NCI-H2171 (cell line): ENCODE measurements at regions not wholly inside any gene's neighbourhood (a gene's known extent, or its start where the extent isn't known, plus 50 kb on each side); places are given as distances from the start of the nearest gene placed in this dataset.

Source experiments
- DNase-seq: peaks from one replicate; lab custom pipeline; 2025; lab: John Stamatoyannopoulos, UW

GRCh38 chr5:61687371-61687770 is 355.3 kb downstream of the ZSWIM6 start:
- no peak for DNase-seq

- DNase-seq, result no peak
Observed at GRCh38 chr5:61689153-61689846, 357.2 kb downstream of the ZSWIM6 start.

GRCh38 chr5:61697809-61698558 is 365.9 kb downstream of the ZSWIM6 start:
- no peak for DNase-seq

GRCh38 chr5:61701877-61702602 is 370.0 kb downstream of the ZSWIM6 start:
- no peak for DNase-seq

- no peak for DNase-seq
Observed at GRCh38 chr5:61702784-61703183, 370.7 kb downstream of the ZSWIM6 start.

GRCh38 chr5:61704289-61704688 is 372.2 kb downstream of the ZSWIM6 start:
- DNase-seq, result no peak

- no peak for DNase-seq
Observed at GRCh38 chr5:61706751-61707150, 374.7 kb downstream of the ZSWIM6 start.

- no peak for DNase-seq
Observed at GRCh38 chr5:61719124-61719523, 387.1 kb downstream of the ZSWIM6 start.

GRCh38 chr5:61720829-61721228 is 388.8 kb downstream of the ZSWIM6 start:
- DNase-seq, result no peak

- DNase-seq, result no peak
Observed at GRCh38 chr5:61724102-61724501, 392.0 kb downstream of the ZSWIM6 start.

- DNase-seq, result no peak
Observed at GRCh38 chr5:61728287-61728686, 396.2 kb downstream of the ZSWIM6 start.

GRCh38 chr5:61730866-61731265 is 398.8 kb downstream of the ZSWIM6 start:
- no peak for DNase-seq

GRCh38 chr5:61731267-61731945 is 399.3 kb downstream of the ZSWIM6 start:
- DNase-seq, result no peak

GRCh38 chr5:61731946-61732314 is 399.9 kb downstream of the ZSWIM6 start:
- DNase-seq, result no peak

- no peak for DNase-seq
Observed at GRCh38 chr5:61732369-61732768, 400.3 kb downstream of the ZSWIM6 start.

GRCh38 chr5:61732796-61733195 is 400.7 kb downstream of the ZSWIM6 start:
- DNase-seq, result no peak

GRCh38 chr5:61734001-61734400 is 401.9 kb downstream of the ZSWIM6 start:
- no peak for DNase-seq

GRCh38 chr5:61734966-61735365 is 402.9 kb downstream of the ZSWIM6 start:
- DNase-seq, result no peak

- no peak for DNase-seq
Observed at GRCh38 chr5:61735531-61735930, 403.5 kb downstream of the ZSWIM6 start.

GRCh38 chr5:61735995-61736394 is 403.9 kb downstream of the ZSWIM6 start:
- DNase-seq, result no peak

- DNase-seq, result no peak
Observed at GRCh38 chr5:61737301-61737963, 405.4 kb downstream of the ZSWIM6 start.

- no peak for DNase-seq
Observed at GRCh38 chr5:61737964-61738340, 405.9 kb downstream of the ZSWIM6 start.
